Gastroesophageal sphincter (tissue), 4 donors: ENCODE measurements at regions not wholly inside any gene's neighbourhood (a gene's known extent, or its start where the extent isn't known, plus 50 kb on each side); places are given as distances from the start of the nearest gene placed in this dataset.

Experiments used
- ATAC-seq: fragments of 150-250 bp; one replicate; pipeline ENCODE4 v1.9.1; 2016; ENCODE audit warnings: mild to moderate bottlenecking, moderate library complexity
- H3K27ac ChIP-seq, 4 donors: fragments of 200-600 bp; sonication (generic) in 3 of 4; 1 replicate in 3 of 4; 2 replicates in 1 of 4; pipeline ENCODE4 v1.5.1; 2016 to 2019
- H3K27me3 ChIP-seq: fragments of 200-600 bp; sonication (generic); one replicate; pipeline ENCODE4 v1.5.1; 2019
- H3K36me3 ChIP-seq, 2 donors: fragments of 200-600 bp; sonication (generic); one replicate each; pipeline ENCODE4 v1.5.1; 2019; ENCODE audit warnings: control low read depth in 1 of 2
- H3K4me1 ChIP-seq, 3 donors: fragments of 200-600 bp; sonication (generic); 1 replicate in 2 of 3; 2 replicates in 1 of 3; pipeline ENCODE4 v1.5.1; 2016 to 2019; ENCODE audit warnings: control low read depth in 2 of 3
- H3K4me3 ChIP-seq, 2 donors: fragments of 200-600 bp; sonication (generic); one replicate each; pipeline ENCODE4 v1.5.1; 2019; ENCODE audit warnings: mild to moderate bottlenecking in 1 of 2, moderate library complexity in 1 of 2
- H3K9me3 ChIP-seq, 3 donors: fragments of 200-600 bp; sonication (generic); one replicate each; pipeline ENCODE4 v1.5.1; 2017 to 2019; ENCODE audit warnings: control low read depth in 2 of 3
- EP300 ChIP-seq: sonication (generic); formaldehyde crosslinking; IDR thresholded peaks from one replicate; pipeline ENCODE4 v1.6.1; 2017; ENCODE audit warnings: antibody characterized with exemption, mild to moderate bottlenecking
- POLR2A ChIP-seq, 2 donors: fragments of 450-650 bp; IDR thresholded peaks; one replicate each; pipeline ENCODE4 v1.6.1; 2017; ENCODE audit warnings: antibody characterized with exemption in 2 of 2, mild to moderate bottlenecking in 2 of 2, moderate library complexity in 1 of 2
- POLR2AphosphoS5 ChIP-seq: sonication (generic); formaldehyde crosslinking; IDR thresholded peaks from one replicate; pipeline ENCODE4 v1.6.1; 2017; ENCODE audit warnings: antibody characterized with exemption
- WGBS, 2 donors: methylation state at CpG; one replicate each; pipeline ENCODE4 v1.1.5; 2018; ENCODE audit warnings: low coverage in 1 of 2; 5-methylcytosine and 5-hydroxymethylcytosine counted together
- TF ChIP-seq, protein P1 (sequence below), 4 experiments: fragments of 200-600 bp in 2 of 4; fragments of 450-650 bp in 2 of 4; sonication (generic) in 1 of 4; IDR thresholded peaks; one replicate each; pipeline ENCODE4 v1.5.1; 2017 to 2019; ENCODE audit warnings: antibody characterized with exemption in 4 of 4, mild to moderate bottlenecking in 2 of 4, moderate library complexity in 2 of 4

DNA sequence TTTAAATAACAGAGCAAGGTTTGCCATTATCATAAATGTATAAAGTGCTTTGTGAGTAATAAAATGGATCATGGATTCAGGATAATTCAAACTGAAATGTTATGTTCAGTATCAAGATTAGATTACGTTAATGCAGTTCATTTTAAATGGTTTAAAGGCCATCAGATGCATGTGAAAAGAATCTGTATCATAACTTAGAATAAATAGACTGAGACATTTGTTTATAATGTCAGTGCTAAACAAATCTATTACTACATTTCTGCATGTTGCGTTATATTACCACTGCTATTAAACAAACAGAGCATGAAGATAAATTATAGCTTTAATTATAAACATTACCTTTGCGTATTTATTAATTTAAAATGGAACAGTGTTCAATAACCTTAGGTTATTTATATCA is 160.2 kb downstream of the TOX3 start:
- TF ChIP-seq POLR2AphosphoS5 (no peak), EP300 (no peak), POLR2A (IDR thresholded peaks at IDR 0.05) (no peak)
- TF ChIP-seq, protein P1, sequence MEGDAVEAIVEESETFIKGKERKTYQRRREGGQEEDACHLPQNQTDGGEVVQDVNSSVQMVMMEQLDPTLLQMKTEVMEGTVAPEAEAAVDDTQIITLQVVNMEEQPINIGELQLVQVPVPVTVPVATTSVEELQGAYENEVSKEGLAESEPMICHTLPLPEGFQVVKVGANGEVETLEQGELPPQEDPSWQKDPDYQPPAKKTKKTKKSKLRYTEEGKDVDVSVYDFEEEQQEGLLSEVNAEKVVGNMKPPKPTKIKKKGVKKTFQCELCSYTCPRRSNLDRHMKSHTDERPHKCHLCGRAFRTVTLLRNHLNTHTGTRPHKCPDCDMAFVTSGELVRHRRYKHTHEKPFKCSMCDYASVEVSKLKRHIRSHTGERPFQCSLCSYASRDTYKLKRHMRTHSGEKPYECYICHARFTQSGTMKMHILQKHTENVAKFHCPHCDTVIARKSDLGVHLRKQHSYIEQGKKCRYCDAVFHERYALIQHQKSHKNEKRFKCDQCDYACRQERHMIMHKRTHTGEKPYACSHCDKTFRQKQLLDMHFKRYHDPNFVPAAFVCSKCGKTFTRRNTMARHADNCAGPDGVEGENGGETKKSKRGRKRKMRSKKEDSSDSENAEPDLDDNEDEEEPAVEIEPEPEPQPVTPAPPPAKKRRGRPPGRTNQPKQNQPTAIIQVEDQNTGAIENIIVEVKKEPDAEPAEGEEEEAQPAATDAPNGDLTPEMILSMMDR (IDR thresholded peaks at IDR 0.05): no peak
- H3K9me3 ChIP-seq: no peaks in the 10 kb centered on the region
- H3K4me1 ChIP-seq: peaks cover 0 to 4% (median 0%) of the 10 kb centered on the region in 3 donors
- ATAC-seq: no peak
- no peaks in the 10 kb centered on the region for H3K36me3 ChIP-seq
- H3K27ac ChIP-seq: no peak overlapping the region
- no peaks in the 10 kb centered on the region for H3K27me3 ChIP-seq
- H3K4me3 ChIP-seq: no peak overlapping the region
- 34 to 42% methylated on average over 3 of the region's 3 CpGs for WGBS, 2 donors

DNA sequence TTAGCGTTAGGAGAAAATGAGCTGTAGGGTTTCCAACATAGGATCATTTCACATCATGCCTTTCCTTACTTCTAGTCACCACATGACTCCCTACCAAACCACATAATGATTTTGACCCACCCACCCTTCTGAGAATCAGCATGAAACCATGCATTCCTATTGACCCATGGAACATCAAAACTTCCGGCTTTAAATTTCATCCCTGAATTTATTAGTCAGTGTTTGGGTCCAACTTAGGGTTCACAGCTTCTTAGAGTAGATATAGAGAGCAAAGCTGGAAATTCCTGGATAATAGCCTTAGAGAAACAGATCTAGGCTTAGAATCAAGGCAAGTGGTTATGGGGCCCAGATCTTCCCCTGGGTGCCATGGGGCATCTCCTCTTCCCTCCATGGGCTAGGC is 162.6 kb downstream of the TOX3 start:
- Histone ChIP-seq H3K27me3 (no peaks in the 10 kb centered on the region), H3K36me3 (no peaks in the 10 kb centered on the region), H3K27ac (no peak overlapping the region), H3K4me3 (no peak overlapping the region), H3K4me1 (peaks cover 0 to 4% (median 0%) of the 10 kb centered on the region in 3 donors), H3K9me3 (no peaks in the 10 kb centered on the region)
- ATAC-seq: no peak
- TF ChIP-seq, protein P1 (IDR thresholded peaks at IDR 0.05): no peak
- TF ChIP-seq POLR2AphosphoS5 (no peak), POLR2A (IDR thresholded peaks at IDR 0.05) (no peak), EP300 (no peak)
- 90 to 100% methylated on average over 1 to 2 of the region's 2 CpGs for WGBS, 2 donors

DNA sequence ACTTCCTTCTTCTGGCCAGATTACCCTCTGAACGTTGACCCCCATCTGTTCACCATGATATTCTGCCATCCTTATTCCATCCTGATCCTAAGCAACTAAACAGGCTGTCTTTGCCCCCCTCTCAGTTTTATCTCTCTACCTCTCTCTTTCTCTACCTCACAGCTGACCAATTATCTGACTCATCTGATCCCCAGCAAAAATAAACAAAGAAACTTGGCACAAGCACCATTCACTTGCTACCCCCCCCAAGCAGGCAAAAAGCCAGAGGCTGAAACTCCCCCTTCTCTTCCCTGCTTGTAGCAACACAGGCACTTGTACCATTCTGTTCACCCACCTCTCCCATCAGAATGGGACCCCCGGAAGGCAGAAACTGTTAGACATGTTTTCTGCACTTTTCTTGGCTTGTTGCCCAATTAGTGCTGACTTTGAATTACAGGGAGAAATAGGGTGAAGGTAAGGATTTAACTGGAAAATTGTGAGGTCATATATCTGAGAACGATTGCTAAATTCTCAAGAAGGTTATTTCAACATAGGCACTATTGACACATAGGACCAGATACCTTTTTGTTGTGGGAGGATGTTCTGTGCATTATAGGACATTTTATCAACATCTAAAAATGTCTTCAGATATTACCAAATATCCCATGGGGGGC is 163.2 kb downstream of the TOX3 start:
- ATAC-seq: no peak
- Histone ChIP-seq H3K9me3 (no peaks in the 10 kb centered on the region), H3K36me3 (no peaks in the 10 kb centered on the region), H3K4me1 (peaks cover 0 to 4% (median 0%) of the 10 kb centered on the region in 3 donors), H3K4me3 (no peak overlapping the region), H3K27ac (no peak overlapping the region), H3K27me3 (no peaks in the 10 kb centered on the region)
- TF ChIP-seq POLR2A (IDR thresholded peaks at IDR 0.05) (no peak), EP300 (no peak), POLR2AphosphoS5 (no peak)
- TF ChIP-seq, protein P1 (IDR thresholded peaks at IDR 0.05): no peak
- 51 to 57% methylated on average over 2 to 3 of the region's 3 CpGs for WGBS, 2 donors

DNA sequence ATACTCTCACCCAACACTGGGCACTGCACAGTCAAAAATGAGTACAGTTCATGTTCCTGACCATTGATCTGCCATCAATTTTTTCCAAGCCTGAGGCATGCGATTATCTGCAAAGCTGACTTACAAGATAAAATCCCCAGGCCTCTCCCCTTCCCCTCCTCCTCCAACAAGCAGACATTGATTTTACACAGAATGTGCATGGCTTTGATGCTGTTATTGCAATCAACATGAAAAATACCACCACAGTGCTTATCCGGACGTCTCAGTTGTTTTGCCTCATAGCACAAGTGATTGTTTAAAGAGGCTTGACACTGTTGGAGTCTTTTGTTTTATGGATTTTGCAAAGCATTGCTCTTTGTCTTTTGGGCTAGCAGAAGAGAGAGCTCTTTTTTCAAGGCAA is 163.8 kb downstream of the TOX3 start:
- Histone ChIP-seq H3K27ac (no peak overlapping the region), H3K4me3 (no peak overlapping the region), H3K9me3 (no peaks in the 10 kb centered on the region), H3K4me1 (peaks cover 0 to 4% (median 0%) of the 10 kb centered on the region in 3 donors), H3K36me3 (no peaks in the 10 kb centered on the region), H3K27me3 (no peaks in the 10 kb centered on the region)
- whole genome bisulfite sequencing, 2 donors: 38 to 45% methylated on average over 3 of the region's 3 CpGs
- TF ChIP-seq, protein P1 (IDR thresholded peaks at IDR 0.05): no peak
- TF ChIP-seq POLR2AphosphoS5: no peak
- no peak for TF ChIP-seq EP300
- TF ChIP-seq POLR2A (IDR thresholded peaks at IDR 0.05): no peak
- ATAC-seq: no peak

DNA sequence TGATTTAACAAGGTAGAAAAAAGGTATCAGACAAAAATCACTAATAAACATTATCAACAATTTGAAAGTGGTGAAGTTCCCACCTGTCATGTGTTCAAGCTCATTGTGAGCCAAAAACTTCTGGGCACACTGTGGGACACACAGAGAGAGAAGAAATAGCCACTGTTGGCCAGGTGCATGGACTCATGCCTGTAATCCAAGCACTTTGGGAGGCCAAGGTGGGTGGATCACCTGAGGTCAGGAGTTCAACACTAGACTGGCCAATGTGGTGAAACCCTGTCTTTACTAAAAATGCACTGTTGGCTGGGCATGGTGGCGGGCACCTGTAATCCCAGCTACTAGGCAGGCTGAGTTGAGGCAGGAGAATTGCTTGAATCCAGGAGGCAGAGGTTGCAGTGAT is 167.4 kb downstream of the TOX3 start:
- Histone ChIP-seq H3K36me3 (no peaks in the 10 kb centered on the region), H3K4me3 (no peak overlapping the region), H3K9me3 (no peaks in the 10 kb centered on the region), H3K27ac (no peak overlapping the region), H3K27me3 (no peaks in the 10 kb centered on the region), H3K4me1 (no peaks in the 10 kb centered on the region)
- no peak for TF ChIP-seq EP300
- TF ChIP-seq POLR2A (IDR thresholded peaks at IDR 0.05): no peak
- TF ChIP-seq, protein P1 (IDR thresholded peaks at IDR 0.05): no peak
- no peak for TF ChIP-seq POLR2AphosphoS5
- ATAC-seq: no peak
- no CpG with 5 or more reads among the region's 1 CpG for WGBS, 2 donors
